Endothelial cell of umbilical vein (primary cell): ENCODE measurements at regions not wholly inside any gene's neighbourhood (a gene's known extent, or its start where the extent isn't known, plus 50 kb on each side); places are given as distances from the start of the nearest gene placed in this dataset.

Experiments used
- BruUV-seq: library from RNA; stranded (reverse); fragments of 400-500 nt; replicated peaks from 2 replicates; lab custom pipeline; 2021; lab: Mats Ljungman, UMichigan
- CTCF ChIA-PET: fragments of 300-600, 350-600 bp; sonication (Branson Sonifier 250); formaldehyde crosslinking; loops from one replicate; lab custom pipeline; 2021; ENCODE audit warnings: antibody characterized with exemption, inconsistent platforms; lab: Charles Lee
- POLR2A ChIA-PET: fragments of 300-600, 350-600 bp; sonication (Branson Sonifier 250); formaldehyde crosslinking; loops from one replicate; lab custom pipeline; 2021; ENCODE audit warnings: antibody characterized with exemption, inconsistent platforms; lab: Charles Lee
- DNase-seq: peaks from one replicate; pipeline ENCODE4 v3.0.0-alpha.2; 2011; ENCODE audit warnings: low read depth, low spot score
- FAIRE-seq: peaks from 2 replicates; lab custom pipeline; 2011; peaks lifted over from hg19 to GRCh38; lab: Jason Lieb, UNC
- H2AFZ ChIP-seq: 2 replicates; pipeline ENCODE4 v1.6.0; 2012; ENCODE audit warnings: low read depth, low read length, control low read depth, inconsistent platforms
- H3K27ac ChIP-seq: 2 replicates; pipeline ENCODE4 v1.5.1; 2011; ENCODE audit warnings: low read depth, mild to moderate bottlenecking, control low read depth, low read length, moderate library complexity; ENCODE audit not compliant: insufficient read depth
- H3K27me3 ChIP-seq, 2 experiments: 2 replicates each; pipeline versions ENCODE4 v1.6.0 to v1.6.1; 2011; ENCODE audit warnings: low read length in 2 of 2, mixed read lengths in 1 of 2; ENCODE audit not compliant: control insufficient read depth in 2 of 2, insufficient read depth in 2 of 2
- H3K36me3 ChIP-seq, 2 experiments: 2 replicates in 1 of 2; 3 replicates in 1 of 2; pipeline ENCODE4 v1.5.1; 2011; ENCODE audit warnings: low read length in 2 of 2, mild to moderate bottlenecking in 1 of 2, moderate library complexity in 1 of 2; ENCODE audit not compliant: control insufficient read depth in 2 of 2, insufficient read depth in 2 of 2; ENCODE audit errors: extremely low read depth in 1 of 2
- H3K4me1 ChIP-seq: 3 replicates; pipeline ENCODE4 v1.5.1; 2011; ENCODE audit warnings: mild to moderate bottlenecking, low read length; ENCODE audit not compliant: control insufficient read depth, insufficient read depth; ENCODE audit errors: extremely low read depth
- H3K4me2 ChIP-seq: 2 replicates; pipeline ENCODE4 v1.6.1; 2011; ENCODE audit warnings: low read length, control low read depth, mixed read lengths; ENCODE audit not compliant: insufficient read depth
- H3K4me3 ChIP-seq, 3 experiments: fragments of 200-600 bp in 1 of 3; sonication (generic), shearing (Covaris generic) in 1 of 3; replicated peaks in 1 of 3; 2 replicates each; pipeline ENCODE4 v1.5.1; 2011 to 2016; ENCODE audit warnings: control low read depth in 3 of 3, low read length in 3 of 3, mild to moderate bottlenecking in 2 of 3, inconsistent platforms in 1 of 3, low read depth in 1 of 3, moderate library complexity in 1 of 3; ENCODE audit not compliant: insufficient read depth in 1 of 3
- H3K79me2 ChIP-seq: 2 replicates; pipeline ENCODE4 v1.6.0; 2012; ENCODE audit warnings: low read length, inconsistent platforms; ENCODE audit not compliant: control insufficient read depth, insufficient read depth
- H3K9ac ChIP-seq: replicated peaks from 2 replicates; pipeline ENCODE3; 2011; ENCODE audit warnings: low read length, control low read depth; ENCODE audit not compliant: insufficient read depth; ENCODE audit errors: extremely low read depth
- H3K9me1 ChIP-seq: replicated peaks from 3 replicates; pipeline ENCODE4 v1.6.0; 2011; ENCODE audit warnings: mild to moderate bottlenecking, low read length; ENCODE audit not compliant: control insufficient read depth, insufficient read depth; ENCODE audit errors: extremely low read depth
- H3K9me3 ChIP-seq: replicated peaks from 2 replicates; pipeline ENCODE4 v1.5.1; 2012; ENCODE audit warnings: low read length, inconsistent platforms; ENCODE audit not compliant: control insufficient read depth, insufficient read depth
- H4K20me1 ChIP-seq: replicated peaks from 2 replicates; pipeline ENCODE3; 2011; ENCODE audit warnings: mild to moderate bottlenecking, low read length; ENCODE audit not compliant: control insufficient read depth, insufficient read depth; ENCODE audit errors: extremely low read depth
- EZH2 ChIP-seq: IDR thresholded peaks from 2 replicates; pipeline ENCODE4 v1.6.1; 2012; ENCODE audit warnings: borderline replicate concordance, low read depth, mild to moderate bottlenecking, moderate library complexity, low read length, inconsistent platforms; ENCODE audit not compliant: severe bottlenecking
- FOS ChIP-seq: IDR thresholded peaks from 2 replicates; pipeline ENCODE4 v1.6.1; 2011; ENCODE audit warnings: mild to moderate bottlenecking, low read length, moderate library complexity, borderline replicate concordance; ENCODE audit not compliant: insufficient read depth
- GATA2 ChIP-seq: IDR thresholded peaks from 2 replicates; pipeline ENCODE4 v1.7.0; 2011; ENCODE audit warnings: low read depth, mild to moderate bottlenecking, moderate library complexity, mixed read lengths, low read length; ENCODE audit not compliant: insufficient read length, insufficient read depth
- JUN ChIP-seq: IDR thresholded peaks from 2 replicates; pipeline ENCODE4 v1.6.1; 2011; ENCODE audit warnings: borderline replicate concordance, low read depth; ENCODE audit not compliant: insufficient read length, insufficient read depth
- MAX ChIP-seq: IDR thresholded peaks from 2 replicates; pipeline ENCODE4 v1.6.1; 2011; ENCODE audit not compliant: insufficient read depth, insufficient read length
- MYC ChIP-seq: IDR thresholded peaks from one replicate; pipeline ENCODE4 v1.6.1; 2011; ENCODE audit warnings: mild to moderate bottlenecking, low read depth, low read length
- POLR2A ChIP-seq: IDR thresholded peaks from 2 replicates; pipeline ENCODE4 v1.6.1; 2012; ENCODE audit warnings: low read depth, mild to moderate bottlenecking, control low read depth, low read length
- POLR2AphosphoS5 ChIP-seq: IDR thresholded peaks from 2 replicates; pipeline ENCODE4 v1.6.1; 2012; ENCODE audit warnings: low read depth, mild to moderate bottlenecking, control low read depth, low read length, moderate library complexity; ENCODE audit not compliant: insufficient read depth
- dilution Hi-C: fragments of 300-500 bp; cut with MboI; formaldehyde crosslinking; loops from one replicate; pipeline ENCODE4 v1.15.0; 2019; ENCODE audit warnings: low sequenced_read_pairs; ENCODE audit not compliant: extremely low pct_ligation_motif_present
- intact Hi-C: fragments of 100-400 bp; cut with micrococcal nuclease; formaldehyde crosslinking; loops from one replicate; pipeline ENCODE4 v1.10.0; 2022
- TF ChIP-seq, protein P1 (sequence below), 2 donors: IDR thresholded peaks; 1 replicate in 1 of 2; 2 replicates in 1 of 2; pipeline ENCODE4 v1.5.1; 2011; ENCODE audit warnings: low read length in 2 of 2, mild to moderate bottlenecking in 2 of 2, moderate library complexity in 2 of 2, control low read depth in 1 of 2, inconsistent platforms in 1 of 2, low read depth in 1 of 2; ENCODE audit not compliant: insufficient read depth in 1 of 2; ENCODE audit errors: extremely low read depth in 1 of 2

GRCh38 chr4:53809816-53810215 lies 218.5 kb upstream of the LNX1 start:
- dilution Hi-C loops: no loop called here
- H3K4me2 ChIP-seq: no peak overlapping the region
- H3K4me3 ChIP-seq: no peak overlapping the region
- H4K20me1 ChIP-seq: no peaks in the 10 kb centered on the region
- FAIRE-seq (no peak), DNase-seq (no peak)
- no peaks in the 10 kb centered on the region for H3K9me3 ChIP-seq
- H3K36me3 ChIP-seq: no peaks in the 10 kb centered on the region
- no peak overlapping the region for H3K27ac ChIP-seq
- no peak overlapping the region for H2AFZ ChIP-seq
- peaks cover 4 to 20% of the 10 kb centered on the region in 2 experiments for H3K27me3 ChIP-seq
- H3K79me2 ChIP-seq: no peaks in the 10 kb centered on the region
- H3K4me1 ChIP-seq: no peaks in the 10 kb centered on the region
- TF ChIP-seq, protein P1, sequence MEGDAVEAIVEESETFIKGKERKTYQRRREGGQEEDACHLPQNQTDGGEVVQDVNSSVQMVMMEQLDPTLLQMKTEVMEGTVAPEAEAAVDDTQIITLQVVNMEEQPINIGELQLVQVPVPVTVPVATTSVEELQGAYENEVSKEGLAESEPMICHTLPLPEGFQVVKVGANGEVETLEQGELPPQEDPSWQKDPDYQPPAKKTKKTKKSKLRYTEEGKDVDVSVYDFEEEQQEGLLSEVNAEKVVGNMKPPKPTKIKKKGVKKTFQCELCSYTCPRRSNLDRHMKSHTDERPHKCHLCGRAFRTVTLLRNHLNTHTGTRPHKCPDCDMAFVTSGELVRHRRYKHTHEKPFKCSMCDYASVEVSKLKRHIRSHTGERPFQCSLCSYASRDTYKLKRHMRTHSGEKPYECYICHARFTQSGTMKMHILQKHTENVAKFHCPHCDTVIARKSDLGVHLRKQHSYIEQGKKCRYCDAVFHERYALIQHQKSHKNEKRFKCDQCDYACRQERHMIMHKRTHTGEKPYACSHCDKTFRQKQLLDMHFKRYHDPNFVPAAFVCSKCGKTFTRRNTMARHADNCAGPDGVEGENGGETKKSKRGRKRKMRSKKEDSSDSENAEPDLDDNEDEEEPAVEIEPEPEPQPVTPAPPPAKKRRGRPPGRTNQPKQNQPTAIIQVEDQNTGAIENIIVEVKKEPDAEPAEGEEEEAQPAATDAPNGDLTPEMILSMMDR (IDR thresholded peaks at IDR 0.05; ENCODE audit: extremely low read depth in 1 of 2, insufficient read depth in 1 of 2, low read depth in 1 of 2, low read length in 2 of 2): no peak
- TF ChIP-seq POLR2AphosphoS5: no peak
- no peak for TF ChIP-seq MYC
- TF ChIP-seq JUN: no peak
- TF ChIP-seq POLR2A: no peak
- TF ChIP-seq MAX: no peak
- TF ChIP-seq GATA2: no peak
- TF ChIP-seq EZH2: no peak
- TF ChIP-seq FOS: no peak
- BruUV-seq: no TSS peak
- intact Hi-C loops: loop anchor here (10.0 kb wide), 1 partner anchor 315 kb away; no protein-coding TSS in a partner anchor
- H3K9ac ChIP-seq: no peak overlapping the region
- no peaks in the 10 kb centered on the region for H3K9me1 ChIP-seq
- CTCF ChIA-PET: no interaction called here
- POLR2A ChIA-PET: no interaction called here
